HUES6 (cell line): ENCODE measurements at regions not wholly inside any gene's neighbourhood (a gene's known extent, or its start where the extent isn't known, plus 50 kb on each side); places are given as distances from the start of the nearest gene placed in this dataset.

ENCODE experiments used
- H3K27ac ChIP-seq: 2 replicates; pipeline ENCODE4 v1.7.0; 2013; ENCODE audit warnings: low read depth, mild to moderate bottlenecking, low read length, inconsistent platforms
- H3K27me3 ChIP-seq: 2 replicates; pipeline ENCODE4 v1.6.1; 2013; ENCODE audit warnings: low read length; ENCODE audit not compliant: control insufficient read depth, insufficient read depth
- H3K36me3 ChIP-seq: 2 replicates; pipeline ENCODE4 v1.6.1; 2013; ENCODE audit warnings: low read length; ENCODE audit not compliant: control insufficient read depth, insufficient read depth
- H3K4me1 ChIP-seq: 2 replicates; pipeline ENCODE4 v1.6.1; 2013; ENCODE audit warnings: low read length; ENCODE audit not compliant: control insufficient read depth, insufficient read depth
- H3K4me3 ChIP-seq: 2 replicates; pipeline ENCODE4 v1.5.1; 2013; ENCODE audit warnings: low read depth, low read length
- H3K9ac ChIP-seq: one replicate; pipeline ENCODE4 v1.6.1; 2013; ENCODE audit warnings: mild to moderate bottlenecking, low read length
- H3K9me3 ChIP-seq: 2 replicates; pipeline ENCODE4 v1.6.1; 2013; ENCODE audit warnings: low read depth, low read length; ENCODE audit not compliant: control insufficient read depth, insufficient read depth

- Histone ChIP-seq H3K36me3 (no peaks in the 10 kb centered on the region), H3K9me3 (no peaks in the 10 kb centered on the region), H3K27me3 (no peaks in the 10 kb centered on the region), H3K4me3 (no peak overlapping the region), H3K9ac (no peak overlapping the region), H3K27ac (no peak overlapping the region), H3K4me1 (peaks cover 3% of the 10 kb centered on the region; the same call in 1 of the 2 replicates)
These were observed 490.4 kb downstream of the PTPRC start for GRCh38 chr1:199129247-199129646.

DNA sequence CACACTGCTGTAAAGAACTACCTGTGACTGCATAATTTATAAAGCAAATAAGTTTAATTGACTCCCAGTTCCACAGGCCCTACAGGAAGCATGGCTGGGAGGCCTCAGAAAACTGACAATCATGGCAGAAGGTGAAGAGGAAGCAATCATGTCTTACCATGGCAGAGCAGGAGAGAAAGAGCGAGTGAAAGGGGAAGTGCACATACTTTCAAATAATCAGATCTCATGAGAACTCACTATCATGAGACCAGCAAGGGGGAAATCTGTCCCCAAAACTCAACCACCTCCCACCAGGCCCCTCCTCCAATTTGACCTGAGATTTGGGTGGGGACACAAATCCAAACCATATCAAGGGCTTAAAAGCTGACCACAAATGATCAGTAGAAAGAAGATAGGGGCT lies 493.2 kb downstream of the PTPRC start:
- Histone ChIP-seq H3K9me3 (no peaks in the 10 kb centered on the region), H3K9ac (no peak overlapping the region), H3K4me3 (no peak overlapping the region), H3K4me1 (peaks cover 3% of the 10 kb centered on the region; the same call in 1 of the 2 replicates), H3K27ac (no peak overlapping the region), H3K27me3 (no peaks in the 10 kb centered on the region), H3K36me3 (no peaks in the 10 kb centered on the region)

- no peaks in the 10 kb centered on the region for H3K36me3 ChIP-seq
- no peak overlapping the region for H3K27ac ChIP-seq
- H3K4me3 ChIP-seq = no peak overlapping the region
- H3K9ac ChIP-seq = no peak overlapping the region
- H3K4me1 ChIP-seq = no peaks in the 10 kb centered on the region
- no peaks in the 10 kb centered on the region for H3K9me3 ChIP-seq
- no peaks in the 10 kb centered on the region for H3K27me3 ChIP-seq
These were observed 497.1 kb downstream of the PTPRC start for GRCh38 chr1:199135901-199136300.

GRCh38 chr1:199138061-199138460 lies 499.2 kb downstream of the PTPRC start:
- H3K4me1 ChIP-seq = no peaks in the 10 kb centered on the region
- H3K27ac ChIP-seq = no peak overlapping the region
- H3K27me3 ChIP-seq = no peaks in the 10 kb centered on the region

DNA sequence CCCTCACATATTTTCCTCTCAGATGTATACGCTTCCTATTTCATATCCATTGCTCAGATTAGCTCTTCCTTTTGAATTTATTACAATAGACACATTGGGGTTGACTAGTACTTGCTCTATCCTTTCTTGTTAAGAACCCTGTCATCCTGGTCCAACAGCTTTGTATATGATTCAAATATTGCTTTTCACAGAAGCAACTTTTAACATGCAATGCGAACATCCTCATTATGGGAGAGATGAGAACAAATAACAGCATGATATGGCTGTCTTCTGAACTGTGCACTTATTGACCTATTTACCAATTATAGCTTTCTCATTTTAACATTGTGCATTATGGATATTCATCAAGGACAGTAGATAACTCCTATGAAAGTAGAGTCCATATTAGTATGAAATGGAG lies 510.8 kb downstream of the PTPRC start:
- no peak overlapping the region for H3K9ac ChIP-seq
- peaks cover 14% of the 10 kb centered on the region; the same call in 1 of the 2 replicates for H3K4me1 ChIP-seq
- H3K36me3 ChIP-seq = no peaks in the 10 kb centered on the region
- no peak overlapping the region for H3K4me3 ChIP-seq
- no peak overlapping the region for H3K27ac ChIP-seq
- H3K9me3 ChIP-seq = no peaks in the 10 kb centered on the region
- H3K27me3 ChIP-seq = no peaks in the 10 kb centered on the region

More at GRCh38 chr1:199138061-199138460, 499.2 kb downstream of the PTPRC start:
- Histone ChIP-seq H3K36me3 (no peaks in the 10 kb centered on the region), H3K4me3 (no peak overlapping the region), H3K9ac (no peak overlapping the region), H3K9me3 (no peaks in the 10 kb centered on the region)

DNA sequence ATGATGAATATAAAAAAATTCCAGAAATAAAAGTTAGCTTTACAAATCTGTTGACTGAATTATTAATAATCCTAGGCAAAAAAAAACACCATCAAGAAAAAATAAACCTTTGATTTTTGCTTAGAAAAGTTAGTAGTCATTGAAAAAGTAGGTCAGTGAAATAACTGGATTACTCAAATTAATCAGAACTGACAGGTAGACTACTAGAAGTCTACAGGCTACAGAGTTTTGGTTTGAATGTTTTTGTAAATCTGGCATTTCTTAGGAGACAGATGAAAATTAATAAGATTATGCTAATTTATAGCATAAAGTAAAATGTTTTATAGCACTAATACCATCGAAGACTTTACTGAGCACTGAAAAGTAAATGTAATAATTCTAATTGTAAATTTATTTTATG lies 511.9 kb downstream of the PTPRC start:
- Histone ChIP-seq H3K4me1 (peaks cover 20% of the 10 kb centered on the region; the same call in 1 of the 2 replicates), H3K9me3 (no peaks in the 10 kb centered on the region), H3K27ac (no peak overlapping the region), H3K4me3 (no peak overlapping the region), H3K9ac (no peak overlapping the region), H3K36me3 (no peaks in the 10 kb centered on the region), H3K27me3 (no peaks in the 10 kb centered on the region)

DNA sequence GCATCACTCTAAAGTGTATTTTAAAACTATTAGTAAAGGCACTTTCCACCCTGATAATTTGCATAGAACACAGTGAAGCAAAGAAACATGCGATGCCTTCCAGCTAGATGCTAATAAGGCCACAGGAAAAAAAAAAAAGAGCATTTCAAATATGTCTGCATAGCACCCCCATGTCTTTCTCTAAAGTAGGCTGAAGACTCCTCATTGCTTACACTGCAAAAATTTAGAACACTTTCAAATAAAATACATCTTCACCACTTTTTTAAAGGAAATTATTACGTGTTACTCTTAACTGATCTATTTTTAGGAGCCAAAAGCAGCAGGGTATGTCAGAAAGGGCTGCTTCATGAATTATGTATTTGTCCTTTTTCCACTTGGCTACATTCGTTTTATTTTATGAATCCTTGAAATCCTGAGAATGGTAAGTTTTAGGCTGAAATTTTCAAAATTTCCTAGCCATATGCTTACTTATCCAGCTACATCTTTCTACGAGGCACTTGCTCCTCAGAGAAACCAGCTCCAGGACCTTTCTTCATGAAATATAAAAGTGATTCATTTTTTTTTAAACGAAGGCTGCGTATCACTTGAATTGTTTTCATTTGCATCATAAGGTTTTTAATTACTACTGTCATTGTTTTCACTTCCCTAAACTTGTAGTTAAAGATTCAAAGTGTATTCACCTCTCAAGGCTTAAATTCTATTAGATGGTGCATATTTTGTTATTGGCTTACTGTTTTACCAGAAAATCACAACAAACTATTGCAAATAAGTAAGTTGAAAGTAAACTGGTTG lies 513.0 kb downstream of the PTPRC start:
- H3K36me3 ChIP-seq = no peaks in the 10 kb centered on the region
- no peak overlapping the region for H3K4me3 ChIP-seq
- no peaks in the 10 kb centered on the region for H3K9me3 ChIP-seq
- no peak overlapping the region for H3K27ac ChIP-seq
- H3K27me3 ChIP-seq = no peaks in the 10 kb centered on the region
- peaks cover 23% of the 10 kb centered on the region; the same call in 1 of the 2 replicates for H3K4me1 ChIP-seq
- no peak overlapping the region for H3K9ac ChIP-seq

GRCh38 chr1:199152676-199153075 lies 513.8 kb downstream of the PTPRC start:
- Histone ChIP-seq H3K27me3 (no peaks in the 10 kb centered on the region), H3K4me1 (peaks cover 23% of the 10 kb centered on the region; the same call in 1 of the 2 replicates), H3K9me3 (no peaks in the 10 kb centered on the region), H3K9ac (no peak overlapping the region), H3K36me3 (no peaks in the 10 kb centered on the region), H3K27ac (no peak overlapping the region), H3K4me3 (no peak overlapping the region)

DNA sequence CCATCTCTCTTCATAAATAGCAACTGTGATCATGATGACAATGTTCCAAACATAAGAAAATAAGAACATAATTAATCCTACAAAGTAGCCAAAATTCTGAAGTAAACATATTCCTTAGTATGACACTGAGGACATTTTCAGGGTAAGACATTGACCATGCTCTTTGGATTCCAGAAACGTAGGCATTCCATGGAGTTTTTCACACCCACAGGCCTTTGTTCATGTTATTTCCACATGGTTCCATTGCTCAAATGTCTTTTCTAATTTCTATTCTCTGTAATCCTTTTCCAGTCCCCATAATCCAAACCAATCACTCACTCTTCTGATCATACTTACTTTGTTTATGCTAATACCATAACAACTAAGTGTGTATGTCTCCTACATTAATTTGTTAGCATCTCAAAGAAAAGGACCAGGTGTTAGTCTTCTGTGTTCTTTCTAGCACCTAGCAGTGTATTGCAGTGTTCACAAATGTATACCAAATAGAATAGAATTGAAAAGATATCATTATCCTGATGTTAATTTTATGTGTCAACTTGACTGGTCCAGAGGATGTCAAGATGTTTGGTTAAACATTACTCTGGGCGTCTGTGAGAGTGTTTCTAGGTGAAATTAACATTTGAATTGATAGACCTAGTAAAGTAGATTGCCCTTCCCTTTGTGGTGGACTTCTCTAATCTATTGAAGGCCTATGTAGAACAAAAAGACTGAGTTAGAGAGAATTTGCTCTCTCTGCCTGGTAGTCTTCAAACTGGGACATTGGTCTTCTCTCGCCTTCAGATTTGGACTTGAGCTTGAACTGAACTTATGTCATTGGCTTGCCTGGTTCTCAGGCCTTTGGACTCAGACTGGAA lies 516.6 kb downstream of the PTPRC start:
- Histone ChIP-seq H3K9ac (no peak overlapping the region), H3K27ac (no peak overlapping the region), H3K4me3 (no peak overlapping the region), H3K36me3 (no peaks in the 10 kb centered on the region), H3K4me1 (peaks cover 23% of the 10 kb centered on the region; the same call in 1 of the 2 replicates), H3K9me3 (no peaks in the 10 kb centered on the region), H3K27me3 (no peaks in the 10 kb centered on the region)

- no peak overlapping the region for H3K9ac ChIP-seq
- no peaks in the 10 kb centered on the region for H3K27me3 ChIP-seq
- H3K4me1 ChIP-seq = peaks cover 23% of the 10 kb centered on the region
- H3K27ac ChIP-seq = no peak overlapping the region
- no peaks in the 10 kb centered on the region for H3K36me3 ChIP-seq
- no peak overlapping the region for H3K4me3 ChIP-seq
- no peaks in the 10 kb centered on the region for H3K9me3 ChIP-seq
These were observed 518.7 kb downstream of the PTPRC start for GRCh38 chr1:199157494-199157893.
